GM18868 (cell line): ENCODE measurements at regions not wholly inside any gene's neighbourhood (a gene's known extent, or its start where the extent isn't known, plus 50 kb on each side); places are given as distances from the start of the nearest gene placed in this dataset.

Source experiments
- ATAC-seq: cut with Tn5 transposase; IDR thresholded peaks from one replicate; pipeline ENCODE4 v1.9.1; 2021; ENCODE audit warnings: mild to moderate bottlenecking, moderate library complexity; ENCODE audit not compliant: unreplicated experiment

DNA sequence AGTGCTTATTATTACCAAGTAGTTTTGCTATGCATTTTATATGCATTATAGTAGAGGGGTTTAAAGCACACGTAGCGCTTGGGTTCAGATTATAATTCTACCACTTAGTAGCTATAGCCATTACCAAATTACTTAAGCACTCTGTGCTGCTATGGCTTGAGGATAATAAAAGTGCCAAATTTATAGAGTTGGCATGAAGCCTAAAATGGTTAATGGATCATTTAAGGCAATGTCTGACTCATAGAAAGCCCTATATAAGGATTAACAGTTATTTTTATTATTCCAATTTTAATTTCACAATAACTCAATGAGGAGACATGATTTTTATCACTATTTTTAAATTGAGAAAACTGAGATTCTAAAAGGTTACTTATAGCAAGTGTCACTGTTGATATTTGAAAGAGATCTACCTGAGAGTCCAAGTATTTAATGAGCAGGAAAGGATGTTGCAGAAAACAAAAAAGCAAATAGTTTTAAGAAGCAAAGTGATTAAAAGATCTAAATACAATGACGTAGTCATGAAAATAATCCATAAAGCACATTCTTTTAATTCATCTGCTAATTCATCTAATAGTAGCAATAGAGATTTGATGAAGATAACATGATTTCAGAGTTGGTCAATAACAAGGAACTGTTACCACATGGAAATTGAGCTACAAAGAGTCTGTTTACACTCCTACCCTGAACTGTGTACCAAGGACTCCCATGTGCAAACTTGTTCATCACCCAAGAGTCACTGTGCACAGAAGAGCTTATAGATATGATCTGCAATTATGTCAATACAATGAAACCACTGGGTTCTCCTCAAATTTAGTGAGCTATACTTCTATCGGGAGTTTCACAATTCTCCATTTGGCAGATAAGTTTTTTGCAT, 78.8 kb upstream of the DTNA start:
- ATAC-seq = no peak

DNA sequence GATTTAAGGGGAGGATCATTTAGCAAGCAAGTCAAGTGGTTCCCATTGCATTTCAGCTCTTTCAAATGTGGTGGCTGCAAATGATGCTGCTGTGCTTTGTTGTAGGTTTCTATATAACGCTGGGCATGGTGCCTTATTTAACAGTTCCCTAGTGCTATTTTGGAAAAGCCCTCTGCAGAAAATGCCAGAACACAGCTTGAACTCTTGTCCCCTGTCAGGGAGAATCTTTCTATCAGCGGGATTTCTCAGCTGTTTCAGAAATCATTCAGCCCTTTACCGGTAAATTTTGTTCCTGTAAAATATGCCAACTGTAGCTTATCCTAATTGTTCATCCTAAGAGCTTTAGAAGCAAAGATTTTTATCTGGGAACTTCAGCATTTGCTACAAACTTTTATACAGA, 77.8 kb upstream of the DTNA start:
- no peak for ATAC-seq

DNA sequence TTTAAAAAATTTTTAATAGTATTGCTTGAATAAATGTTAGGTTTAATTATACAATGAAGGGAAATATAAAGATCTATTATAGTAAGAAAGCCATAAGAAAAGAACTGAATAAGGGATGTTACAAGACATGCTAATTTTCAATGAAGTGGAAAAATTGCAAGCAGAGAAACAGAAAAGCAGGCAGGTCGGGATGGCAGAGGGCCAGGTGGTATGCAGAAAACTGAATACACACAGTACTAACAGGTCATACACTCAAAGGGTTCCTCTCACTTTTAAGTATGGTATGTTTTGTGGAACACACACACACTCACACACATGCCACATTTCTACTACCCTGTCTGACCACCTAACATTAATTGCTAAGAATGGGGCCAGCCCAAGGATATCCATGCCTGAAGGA, 76.7 kb upstream of the DTNA start:
- ATAC-seq = no peak

DNA sequence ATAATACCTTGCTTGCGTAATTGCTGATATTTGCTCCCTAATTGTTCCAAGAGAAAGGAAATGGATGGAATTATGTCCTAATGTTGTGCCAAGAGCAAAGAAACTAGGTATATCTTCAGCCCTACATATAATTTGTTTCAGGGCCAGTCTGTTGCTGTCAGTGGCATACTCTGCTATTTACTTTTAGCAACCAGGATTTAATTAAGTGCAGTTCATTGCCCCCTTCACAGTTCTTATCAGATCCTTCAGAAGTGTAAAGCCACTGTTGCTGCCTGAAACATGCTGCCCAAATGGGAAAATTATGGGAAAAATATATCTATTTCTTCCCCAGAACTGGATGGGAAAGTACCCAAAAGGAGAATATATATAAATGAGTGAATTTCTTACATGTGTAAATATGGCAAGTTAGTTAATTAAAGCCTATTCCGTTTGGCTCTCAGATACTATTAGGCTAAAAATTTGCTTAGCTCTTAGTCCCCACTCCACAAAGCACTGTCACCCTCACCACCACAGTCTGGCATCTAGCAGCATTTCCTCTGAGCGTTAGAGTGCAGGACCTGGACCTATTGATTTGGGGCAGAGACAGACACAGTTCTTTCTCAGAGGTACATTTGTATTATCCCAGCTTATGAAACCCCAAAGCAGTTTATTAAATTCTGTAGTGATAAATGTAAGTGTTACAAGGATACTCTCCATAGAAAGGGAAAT, 72.8 kb upstream of the DTNA start:
- ATAC-seq = no peak

DNA sequence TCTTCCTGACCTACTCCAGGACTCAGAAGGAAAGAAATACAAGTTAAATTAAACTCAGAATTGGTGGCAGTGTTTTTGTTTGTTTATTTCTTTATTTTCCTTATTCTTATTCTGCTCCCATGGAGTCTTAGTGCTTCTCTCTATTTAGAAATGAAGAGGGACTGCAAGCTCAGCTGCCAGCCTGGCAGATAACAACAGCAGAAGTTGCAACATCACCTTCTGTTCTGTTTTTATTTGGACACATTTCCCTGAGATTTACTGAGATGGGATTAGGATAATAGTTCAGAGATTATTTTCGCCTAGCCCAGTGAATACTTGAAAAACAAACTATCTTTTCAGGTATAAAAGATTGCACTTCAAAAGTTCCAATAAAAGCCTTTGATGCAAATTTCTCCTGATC, 70.4 kb upstream of the DTNA start:
- no peak for ATAC-seq

DNA sequence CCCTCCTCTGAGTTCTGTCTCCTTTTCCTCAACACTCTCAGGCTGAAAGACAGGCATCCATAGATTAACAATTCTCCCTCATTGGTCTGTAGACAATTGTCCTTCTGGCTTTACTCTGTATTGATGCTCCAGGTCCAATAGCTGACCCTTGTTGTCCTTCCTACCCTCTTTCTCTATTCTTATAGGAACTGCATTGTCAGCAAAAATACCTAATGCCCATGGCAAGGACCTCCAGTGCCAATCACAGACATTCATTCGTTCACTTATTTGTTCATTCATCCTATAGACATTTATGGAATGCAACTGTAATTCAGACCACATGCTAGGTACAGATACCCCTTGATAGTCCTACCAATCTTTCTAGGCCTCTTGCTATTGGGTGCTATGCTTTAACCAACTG, 69.8 kb upstream of the DTNA start:
- ATAC-seq = no peak

DNA sequence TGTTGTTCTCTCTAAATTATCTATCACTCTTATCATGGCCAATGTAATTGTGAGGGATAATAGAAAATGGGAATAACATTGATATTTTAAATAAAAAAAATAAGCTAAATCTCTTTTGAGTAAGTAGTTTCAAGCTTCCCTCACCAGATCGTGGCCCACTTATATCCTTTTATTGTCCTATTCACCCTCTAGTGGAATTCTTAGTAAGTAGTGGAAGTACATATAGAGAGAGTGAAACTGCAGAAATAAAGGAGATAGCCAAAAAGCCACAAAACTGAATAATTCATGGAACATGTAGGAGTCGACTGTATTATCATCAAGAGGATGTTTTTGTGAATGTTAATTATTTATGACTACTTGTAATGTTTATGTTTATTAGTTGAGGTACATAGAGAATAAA, 66.1 kb upstream of the DTNA start:
- no peak for ATAC-seq

DNA sequence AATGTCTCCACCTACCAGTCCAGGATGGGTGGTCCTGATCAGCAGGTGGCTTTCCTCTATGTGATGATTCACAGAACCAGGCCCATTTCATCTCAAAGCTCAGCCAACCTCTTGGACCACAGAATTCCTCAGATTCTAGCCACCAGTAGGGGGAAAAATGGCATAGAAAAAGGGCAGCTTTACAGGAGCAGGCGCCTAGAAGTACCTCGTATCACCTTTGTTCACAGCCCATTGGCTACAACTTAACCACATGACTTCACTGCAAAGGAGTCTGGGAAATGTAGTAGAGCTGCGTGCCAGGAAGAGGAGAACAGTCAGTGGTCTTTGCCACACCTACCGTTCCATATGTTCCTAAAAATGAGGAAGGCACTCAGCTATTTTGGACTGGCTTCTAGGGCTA, 62.8 kb upstream of the DTNA start:
- ATAC-seq = peak; percentile 83

DNA sequence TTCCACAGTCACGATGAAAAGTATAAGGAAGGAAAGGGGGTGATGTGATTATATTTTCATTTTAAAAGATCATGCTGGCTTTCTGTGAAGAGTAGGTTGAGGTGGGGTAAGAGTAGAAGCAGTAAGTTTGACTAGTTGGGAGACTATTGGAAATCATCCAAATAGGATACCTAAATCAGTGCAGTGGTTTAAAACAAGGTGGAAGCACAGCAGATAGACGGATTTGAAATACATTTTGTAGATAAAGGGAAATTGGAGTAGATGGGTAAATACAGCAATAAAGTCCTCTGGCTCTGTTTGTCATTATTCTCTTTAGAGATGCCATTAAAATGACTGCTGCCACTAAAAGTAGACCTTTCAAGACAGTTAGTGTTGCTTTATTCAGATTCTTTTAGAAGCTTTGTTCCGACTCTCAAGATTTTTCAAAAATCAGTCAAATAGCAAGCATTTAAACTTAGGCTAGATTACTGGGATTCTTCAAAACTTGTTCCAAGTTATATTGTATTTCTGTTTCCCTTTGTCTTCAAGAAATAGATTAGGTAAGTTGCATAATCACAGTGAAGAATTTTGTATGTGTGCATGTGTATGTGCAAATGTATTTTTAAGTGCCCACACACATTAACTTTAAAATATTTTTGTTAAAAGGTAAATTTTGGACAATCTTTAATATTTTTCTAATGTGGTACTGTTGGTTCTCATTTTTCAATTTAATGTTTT, 61.7 kb upstream of the DTNA start:
- no peak for ATAC-seq

DNA sequence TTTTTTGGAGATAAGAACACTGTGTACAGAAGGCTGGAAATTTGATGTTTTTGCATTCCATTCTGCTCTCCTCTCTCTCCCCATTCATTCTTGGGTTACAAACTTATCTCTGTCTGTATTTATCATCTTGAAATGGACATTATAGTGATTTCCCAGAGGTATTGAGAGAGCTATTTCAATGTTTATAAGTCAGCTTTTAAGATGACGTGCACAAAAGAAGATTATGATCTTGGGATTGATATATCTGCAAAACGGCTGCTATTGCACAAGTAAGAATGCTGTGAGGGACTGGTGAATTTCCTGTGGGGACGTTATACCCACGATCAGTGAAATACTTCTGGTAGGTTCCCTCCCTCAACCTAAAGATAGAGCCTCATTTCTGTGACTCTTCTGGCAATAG, 61.0 kb upstream of the DTNA start:
- no peak for ATAC-seq

DNA sequence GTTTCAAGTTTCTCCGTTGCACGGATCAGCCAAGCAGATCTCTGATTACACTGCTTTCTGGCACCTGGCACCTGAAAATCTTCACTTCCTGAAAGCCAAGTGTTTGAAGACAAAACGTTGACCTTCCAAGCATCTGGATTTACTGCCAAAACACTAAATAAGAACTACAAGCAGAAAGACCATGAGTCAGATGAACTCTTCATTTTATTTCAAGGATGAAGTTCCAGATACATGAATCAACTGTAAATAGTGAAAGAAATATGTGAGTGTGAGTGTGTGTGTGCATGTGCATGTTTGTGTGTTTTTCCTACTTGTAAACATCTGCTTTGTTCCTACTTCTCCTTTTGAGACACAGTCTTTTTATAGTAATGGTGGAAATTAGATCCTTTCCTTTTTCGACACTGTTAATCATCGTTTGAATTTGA, 60.0 kb upstream of the DTNA start:
- ATAC-seq = no peak

DNA sequence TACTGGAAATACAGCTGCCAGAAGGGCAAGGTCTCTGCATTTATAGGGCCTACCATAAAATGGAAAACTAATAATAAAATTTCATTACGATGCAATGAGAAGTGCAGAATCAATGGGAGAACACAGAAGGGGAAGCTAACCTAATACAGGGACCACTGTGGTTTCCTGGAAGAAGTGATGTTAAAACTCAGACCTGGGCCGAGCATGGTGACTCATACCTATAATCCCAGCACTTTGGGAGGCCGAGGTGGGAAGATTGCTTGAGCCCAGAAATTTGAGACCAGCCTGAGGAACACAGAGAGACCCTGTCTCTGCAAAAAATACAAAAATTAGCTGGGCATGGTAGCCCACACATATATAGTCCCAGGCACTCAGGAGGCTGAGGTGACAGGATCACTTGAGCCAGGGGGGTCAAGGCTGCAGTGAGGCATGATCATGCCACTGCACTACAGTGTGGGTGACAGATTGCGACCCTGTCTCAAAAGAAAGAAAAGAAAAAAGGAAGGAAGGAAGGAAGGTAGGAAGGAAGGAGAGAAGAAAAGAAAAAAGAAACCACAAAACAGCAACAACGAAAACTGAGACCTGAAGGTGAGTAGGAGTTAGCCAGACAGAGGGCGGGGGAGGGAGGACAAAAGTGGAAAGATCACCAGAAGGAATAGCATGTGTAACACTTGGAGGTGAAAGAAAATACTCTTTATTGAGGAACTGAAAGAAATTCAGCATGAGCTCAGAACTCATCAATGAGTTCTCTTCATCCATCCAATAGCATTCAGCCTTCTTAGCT, 58.3 kb upstream of the DTNA start:
- no peak for ATAC-seq

DNA sequence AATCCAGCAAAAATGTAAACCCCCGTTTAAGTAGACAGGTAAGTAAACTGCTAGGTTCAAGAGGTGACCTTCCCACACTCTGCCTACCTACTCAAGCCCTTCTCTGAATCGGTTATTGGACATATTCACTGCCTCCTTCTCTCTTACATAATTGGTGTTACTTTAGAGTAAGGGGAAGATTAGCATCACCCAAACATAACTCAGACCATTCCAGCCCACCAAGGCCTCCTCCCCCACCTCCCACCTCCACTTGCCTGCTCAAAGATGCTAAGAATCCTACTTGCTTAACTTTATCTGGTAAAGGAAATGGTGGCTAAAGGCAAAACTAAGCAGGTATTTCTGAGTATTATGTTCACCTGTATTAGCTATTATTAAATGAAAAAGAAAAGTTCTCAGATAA, 55.0 kb upstream of the DTNA start:
- no peak for ATAC-seq

DNA sequence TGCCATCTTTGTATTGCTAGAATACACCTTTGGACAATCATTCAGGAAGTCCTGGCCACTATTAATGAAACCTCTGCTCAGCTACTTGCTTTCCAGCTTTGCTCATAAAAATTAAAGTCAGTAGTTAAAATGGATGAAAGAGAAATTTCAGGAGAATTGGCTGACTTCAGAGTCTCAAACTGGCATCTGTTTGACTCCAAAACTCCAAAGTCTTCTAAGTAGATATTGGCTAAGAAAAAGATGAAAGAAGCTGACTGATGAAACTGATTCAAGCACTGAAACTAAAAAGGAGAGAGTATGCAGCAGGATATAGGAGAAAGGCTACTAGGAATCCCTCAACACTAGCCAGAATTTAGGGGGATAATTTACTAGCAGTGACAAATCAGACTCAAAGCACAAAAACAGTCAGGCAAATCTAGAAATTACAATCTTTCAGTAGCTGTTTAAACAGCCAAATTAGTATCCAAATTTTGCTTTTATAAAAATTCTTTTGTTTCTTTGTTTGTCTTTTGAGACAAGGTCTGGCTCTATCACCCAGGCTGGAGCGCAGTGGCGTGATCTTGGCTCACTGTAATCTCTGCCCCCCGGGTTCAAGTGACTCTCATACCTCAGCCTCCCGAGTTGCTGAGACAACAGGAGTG, 52.1 kb upstream of the DTNA start:
- ATAC-seq = no peak

DNA sequence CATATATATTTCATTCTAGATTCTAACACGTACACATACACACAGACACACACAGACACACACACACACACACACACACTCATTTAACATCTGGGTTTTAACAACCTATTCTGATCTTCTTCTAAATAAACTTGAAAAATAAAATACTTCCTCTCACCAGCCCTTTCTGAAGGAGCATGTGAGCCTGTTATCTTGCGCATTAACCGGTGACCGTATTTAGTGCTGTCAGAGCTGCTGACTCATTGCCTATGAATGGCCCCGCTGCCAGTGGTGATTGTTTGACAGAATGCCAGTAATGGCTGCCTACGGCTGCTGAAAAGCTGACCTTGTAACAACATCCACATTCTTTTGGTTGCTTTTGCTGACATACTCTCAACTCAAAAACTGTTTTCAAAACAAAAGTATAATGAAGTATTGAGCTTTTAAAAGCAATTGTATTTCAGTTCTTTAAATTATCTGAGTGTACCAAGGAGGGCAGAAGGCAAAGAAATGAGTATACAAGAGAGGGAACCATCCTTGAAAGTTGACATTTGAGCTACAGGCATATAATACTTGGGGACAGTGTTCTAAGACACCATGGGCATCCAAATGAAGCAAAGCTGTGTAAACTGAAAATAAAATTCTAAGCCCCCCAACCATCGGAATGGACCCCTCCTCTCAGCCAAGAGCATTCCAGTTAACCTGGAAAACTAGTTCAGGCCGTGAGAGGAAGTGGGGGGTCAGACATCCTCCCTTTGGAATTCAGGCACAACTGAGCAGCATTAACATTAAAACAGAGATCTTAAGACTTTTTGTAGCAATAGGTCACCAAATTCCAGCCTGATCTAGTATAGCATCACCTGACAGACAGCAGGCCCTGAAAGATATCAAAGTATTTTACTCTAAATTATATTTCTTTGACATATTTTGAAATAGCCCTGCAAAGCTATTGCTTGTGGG, 50.2 kb upstream of the DTNA start:
- peak; percentile 52 for ATAC-seq
